ENCODE measurements at regions not wholly inside any gene's neighbourhood (a gene's known extent, or its start where the extent isn't known, plus 50 kb on each side); places are given as distances from the start of the nearest gene placed in this dataset.

GRCh38 chr6:92559003-92559402, 860.4 kb downstream of the EPHA7 start:
- Histone ChIP-seq H3K36me3 (replicated peaks) (no peaks in the 10 kb centered on the region), H3K4me3 (ENCODE audit: low read depth, low read length) (no peak overlapping the region), H3K27ac (no peak overlapping the region), H3K27me3 (replicated peaks) (no peaks in the 10 kb centered on the region)
- in situ Hi-C loops (cut with HindIII; ENCODE audit: low pct_ligation_motif_present, low sequenced_read_pairs): no loop called here
- TF ChIP-seq CTCF (IDR thresholded peaks at IDR 0.05; ENCODE audit: low read depth, low read length, missing control alignments): no peak
- DNase-seq: no peak

- H3K36me3 ChIP-seq (replicated peaks): no peaks in the 10 kb centered on the region
These were observed 868.9 kb downstream of the EPHA7 start for GRCh38 chr6:92550501-92550900.

GRCh38 chr6:92545861-92546260, 873.5 kb downstream of the EPHA7 start:
- no peak for TF ChIP-seq CTCF (IDR thresholded peaks at IDR 0.05; ENCODE audit: low read depth, low read length, missing control alignments)
- Histone ChIP-seq H3K27me3 (replicated peaks) (no peaks in the 10 kb centered on the region), H3K4me3 (ENCODE audit: low read depth, low read length) (no peak overlapping the region), H3K27ac (no peak overlapping the region), H3K36me3 (replicated peaks) (no peaks in the 10 kb centered on the region)
- in situ Hi-C loops (cut with HindIII; ENCODE audit: low pct_ligation_motif_present, low sequenced_read_pairs): no loop called here
- no peak for DNase-seq

More at GRCh38 chr6:92550501-92550900, 868.9 kb downstream of the EPHA7 start:
- no peak for DNase-seq
- in situ Hi-C loops (cut with HindIII; ENCODE audit: low pct_ligation_motif_present, low sequenced_read_pairs): no loop called here
- no peak overlapping the region for H3K27ac ChIP-seq
- TF ChIP-seq CTCF (IDR thresholded peaks at IDR 0.05; ENCODE audit: low read depth, low read length, missing control alignments): no peak
- H3K27me3 ChIP-seq (replicated peaks): no peaks in the 10 kb centered on the region
- H3K4me3 ChIP-seq (ENCODE audit: low read depth, low read length): no peak overlapping the region

- Histone ChIP-seq H3K27me3 (replicated peaks) (no peaks in the 10 kb centered on the region), H3K36me3 (replicated peaks) (no peaks in the 10 kb centered on the region), H3K4me3 (ENCODE audit: low read depth, low read length) (no peak overlapping the region), H3K27ac (no peak overlapping the region)
- TF ChIP-seq CTCF (IDR thresholded peaks at IDR 0.05; ENCODE audit: low read depth, low read length, missing control alignments): no peak
- in situ Hi-C loops (cut with HindIII; ENCODE audit: low pct_ligation_motif_present, low sequenced_read_pairs): no loop called here
- no peak for DNase-seq
These were observed 877.8 kb downstream of the EPHA7 start for GRCh38 chr6:92541448-92542060.

GRCh38 chr6:92538926-92539325, 880.4 kb downstream of the EPHA7 start:
- Histone ChIP-seq H3K27ac (no peak overlapping the region), H3K27me3 (replicated peaks) (no peaks in the 10 kb centered on the region), H3K36me3 (replicated peaks) (no peaks in the 10 kb centered on the region), H3K4me3 (ENCODE audit: low read depth, low read length) (no peak overlapping the region)
- DNase-seq: no peak
- in situ Hi-C loops (cut with HindIII; ENCODE audit: low pct_ligation_motif_present, low sequenced_read_pairs): no loop called here
- no peak for TF ChIP-seq CTCF (IDR thresholded peaks at IDR 0.05; ENCODE audit: low read depth, low read length, missing control alignments)

- H3K27ac ChIP-seq: no peak overlapping the region
- in situ Hi-C loops (cut with HindIII; ENCODE audit: low pct_ligation_motif_present, low sequenced_read_pairs): no loop called here
- TF ChIP-seq CTCF (IDR thresholded peaks at IDR 0.05; ENCODE audit: low read depth, low read length, missing control alignments): no peak
- H3K27me3 ChIP-seq (replicated peaks): no peaks in the 10 kb centered on the region
- DNase-seq: no peak
- H3K4me3 ChIP-seq (ENCODE audit: low read depth, low read length): no peak overlapping the region
- H3K36me3 ChIP-seq (replicated peaks): no peaks in the 10 kb centered on the region
These were observed 881.1 kb downstream of the EPHA7 start for GRCh38 chr6:92538275-92538674.

All from brain microvascular endothelial cell (primary cell).